HG03025 (cell line): ENCODE measurements at regions not wholly inside any gene's neighbourhood (a gene's known extent, or its start where the extent isn't known, plus 50 kb on each side); places are given as distances from the start of the nearest gene placed in this dataset.

Source experiments
- ATAC-seq: cut with Tn5 transposase; IDR thresholded peaks from one replicate; pipeline ENCODE4 v1.9.1; 2021; ENCODE audit warnings: mild to moderate bottlenecking, moderate library complexity; ENCODE audit not compliant: unreplicated experiment, low FRiP score

DNA sequence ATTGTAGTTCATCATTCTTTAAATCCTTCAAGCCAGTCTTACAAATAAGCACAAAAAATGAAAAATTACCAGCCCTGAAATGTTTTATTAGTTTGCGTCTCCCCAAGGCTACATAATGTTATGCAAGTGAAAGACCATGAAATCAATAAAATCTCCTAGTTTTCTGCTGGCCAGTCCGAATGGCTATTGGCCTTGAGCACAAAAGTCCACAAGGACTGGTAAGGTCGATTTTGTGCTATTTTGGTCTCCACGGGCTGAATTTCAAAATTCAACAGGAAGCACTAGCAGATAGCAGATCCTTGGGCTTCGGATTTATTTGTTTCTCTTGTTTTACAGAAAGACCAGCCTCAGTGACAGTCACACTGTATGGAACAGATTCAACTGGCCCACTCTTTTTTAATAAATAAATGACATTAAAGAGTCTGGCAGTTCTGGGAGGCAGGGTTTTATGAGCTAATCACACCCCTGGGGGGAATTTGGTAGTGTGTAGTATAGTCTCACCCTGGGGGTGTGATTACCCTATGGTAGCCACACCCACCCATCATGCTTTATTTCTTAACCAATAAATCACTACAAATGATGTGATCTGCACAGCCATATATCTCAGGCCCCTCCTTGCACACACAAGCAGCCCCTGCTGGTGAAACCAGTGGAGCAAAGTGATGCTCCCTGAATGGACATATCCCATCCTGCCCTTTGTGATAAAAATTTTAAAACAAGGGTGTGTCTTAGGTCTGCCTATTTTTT, 51.1 kb upstream of the TMEM33 start:
- no peak for ATAC-seq

DNA sequence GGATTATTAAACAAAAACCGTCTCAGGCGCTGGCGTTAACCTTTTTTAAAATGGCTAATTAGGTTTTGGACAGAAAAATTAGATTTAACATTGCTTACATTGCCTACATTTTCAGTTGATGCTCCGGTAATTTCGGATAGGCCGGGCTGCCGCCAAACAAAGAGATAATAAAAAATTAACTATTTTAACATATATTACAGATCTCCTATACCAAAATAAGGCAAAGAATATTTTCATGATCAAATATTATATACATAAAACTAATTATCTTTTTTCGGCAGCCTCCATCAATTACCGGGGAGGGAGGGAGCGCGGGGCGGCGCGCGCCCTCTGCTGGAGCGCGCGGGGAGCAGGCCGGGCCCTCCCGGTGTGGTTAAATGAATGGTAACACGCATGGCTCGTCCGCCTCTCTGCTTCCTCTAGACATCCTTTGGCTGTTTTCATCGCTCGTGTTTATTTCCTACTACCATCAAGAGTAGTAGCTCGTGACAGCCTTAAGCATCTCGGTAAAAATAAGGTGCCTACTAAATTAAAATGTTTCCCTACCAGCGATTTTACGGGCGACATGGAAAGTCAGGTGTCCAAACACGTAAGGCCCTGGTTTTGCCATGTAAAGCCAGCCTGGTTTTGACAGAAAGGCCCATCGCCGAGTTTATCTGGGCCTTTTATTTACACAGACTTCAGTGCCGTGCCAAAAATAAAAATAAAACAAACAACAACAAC, 52.4 kb upstream of the TMEM33 start:
- peak; percentile 46 for ATAC-seq

DNA sequence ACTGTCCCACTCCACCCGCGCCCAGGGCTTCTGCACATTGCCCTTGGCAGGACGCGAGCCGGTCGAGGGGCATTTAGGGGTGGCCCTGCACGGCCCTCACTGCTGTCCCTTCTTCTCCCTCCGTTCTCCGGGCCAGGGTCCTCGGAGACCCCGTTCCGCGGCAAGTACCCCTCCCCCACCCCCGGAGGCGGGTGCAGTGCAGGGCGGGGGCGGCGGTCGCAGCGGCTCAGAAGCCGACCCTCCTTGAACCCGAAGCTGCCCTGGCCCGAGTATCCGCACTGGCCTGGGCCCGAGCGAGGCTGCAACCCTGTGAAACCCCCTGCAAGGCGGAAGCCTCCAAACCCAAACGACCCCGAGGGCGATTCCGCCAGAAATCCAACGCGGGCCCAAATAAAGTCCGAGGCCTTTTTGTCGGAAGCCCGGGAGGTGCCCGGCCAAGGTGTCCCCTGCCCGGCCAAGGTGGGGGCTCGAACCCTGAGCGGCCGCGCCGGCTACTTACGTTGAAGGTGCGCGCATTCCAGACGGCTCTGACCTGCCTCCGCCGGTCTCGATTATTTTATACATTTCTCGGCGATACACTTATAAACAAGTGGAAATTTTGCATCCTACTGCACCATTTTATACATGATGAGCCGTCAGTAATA, 53.1 kb upstream of the TMEM33 start:
- ATAC-seq, result no peak

DNA sequence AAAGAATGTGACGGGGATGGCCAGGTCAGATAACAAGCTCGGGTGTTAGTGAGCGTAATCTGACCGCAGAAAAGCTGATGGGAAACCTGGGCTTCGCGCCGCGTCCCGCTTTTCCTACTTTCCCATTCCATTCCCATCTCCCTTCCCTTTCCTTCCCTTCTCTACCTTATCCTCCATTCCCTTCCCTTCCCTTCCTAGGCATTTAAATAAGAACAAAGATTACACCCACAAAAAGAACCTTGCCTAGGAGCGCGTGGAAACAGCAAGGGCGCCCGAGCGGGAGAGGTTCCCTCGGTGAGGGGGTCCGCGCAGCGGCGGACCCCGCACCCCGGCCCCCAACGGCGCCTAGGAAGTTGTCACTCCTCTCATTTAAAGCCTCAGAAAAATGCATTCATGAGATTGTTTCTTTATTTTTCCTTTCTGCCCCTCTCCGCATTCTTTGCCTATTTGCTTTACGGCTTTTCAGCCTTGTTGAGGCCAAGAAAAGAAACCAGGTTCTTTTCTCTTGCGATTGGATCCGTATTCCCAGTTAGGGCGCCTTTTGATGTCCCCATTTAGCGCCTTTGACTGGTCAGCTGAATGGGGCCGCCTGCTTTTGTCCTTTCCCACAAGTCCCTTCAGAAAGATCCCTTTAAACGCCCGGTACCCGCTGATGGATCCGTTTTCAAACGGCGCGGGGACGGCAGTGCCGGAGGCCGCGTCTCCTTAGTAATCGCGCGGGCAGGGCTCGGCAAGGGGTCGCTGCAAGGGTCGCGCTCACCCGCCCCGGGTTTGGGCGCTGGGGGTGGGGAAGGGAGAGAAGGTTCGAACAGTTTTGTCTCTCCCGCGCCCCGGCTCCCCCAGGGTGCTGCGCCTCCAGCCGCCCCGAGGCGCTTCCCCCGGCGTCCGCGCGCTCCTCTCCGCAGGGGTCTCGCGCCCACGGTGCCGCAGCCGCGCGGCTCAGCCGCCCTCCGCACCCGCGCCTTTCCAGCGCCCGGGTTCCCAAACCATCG, 54.1 kb upstream of the TMEM33 start:
- ATAC-seq, result no peak

DNA sequence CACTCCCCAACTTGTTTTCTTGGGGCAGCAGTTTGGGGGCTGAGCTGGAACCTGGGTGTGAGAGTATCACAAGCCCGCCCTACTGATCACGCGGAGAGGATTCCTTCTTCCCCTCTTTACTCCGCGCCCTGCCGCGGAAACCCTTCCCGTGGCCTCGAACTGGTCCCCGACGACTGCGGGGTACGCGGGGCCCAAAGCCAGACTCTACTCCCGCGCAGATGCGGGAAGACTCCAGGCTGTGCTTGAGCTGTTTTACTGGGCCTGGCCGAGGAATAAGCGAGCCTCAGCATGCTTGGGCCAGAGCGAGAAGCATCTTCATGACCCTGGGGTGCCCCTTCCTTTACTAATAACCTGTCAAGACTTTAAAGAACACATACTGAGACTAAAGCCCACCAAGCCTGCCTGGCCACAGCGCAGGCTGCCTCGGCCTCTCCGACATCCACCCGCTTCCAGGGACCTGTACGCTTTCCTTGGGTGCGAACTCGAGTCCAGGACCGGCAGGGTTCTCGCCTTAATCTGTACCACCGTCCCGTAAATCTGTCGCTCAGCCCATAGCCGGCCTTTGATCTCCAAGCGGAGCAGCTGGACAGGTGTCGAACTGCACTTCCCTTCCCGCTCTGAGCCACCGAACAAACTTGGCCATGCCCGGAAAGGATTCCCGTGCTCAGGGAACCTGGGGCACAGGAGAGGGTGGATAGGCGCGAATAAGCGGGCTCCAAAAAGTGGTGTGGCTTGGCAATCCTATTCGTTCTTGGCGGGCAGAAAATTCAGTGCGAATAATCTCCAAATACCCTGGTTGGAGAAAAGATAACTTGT, 55.0 kb upstream of the TMEM33 start:
- no peak for ATAC-seq

DNA sequence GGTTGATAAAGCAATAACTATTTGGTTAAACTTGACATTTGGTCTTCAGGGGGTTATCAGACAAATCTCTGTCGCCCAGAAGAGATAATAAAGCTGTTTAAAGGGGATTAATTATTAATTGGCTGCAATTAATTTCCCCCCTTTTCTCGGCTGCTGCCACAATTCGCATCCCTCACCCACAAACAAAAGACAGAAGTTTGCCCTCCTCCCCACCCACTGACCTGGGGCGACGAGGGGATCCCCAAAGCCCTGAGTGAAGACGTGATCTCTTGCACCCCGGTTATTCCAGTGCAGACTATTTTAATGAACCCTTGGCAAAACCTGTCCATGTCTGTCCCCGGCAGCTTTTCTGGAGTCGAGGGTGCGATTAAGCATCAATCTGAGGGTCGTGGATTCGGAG, 55.7 kb upstream of the TMEM33 start:
- ATAC-seq, result no peak

DNA sequence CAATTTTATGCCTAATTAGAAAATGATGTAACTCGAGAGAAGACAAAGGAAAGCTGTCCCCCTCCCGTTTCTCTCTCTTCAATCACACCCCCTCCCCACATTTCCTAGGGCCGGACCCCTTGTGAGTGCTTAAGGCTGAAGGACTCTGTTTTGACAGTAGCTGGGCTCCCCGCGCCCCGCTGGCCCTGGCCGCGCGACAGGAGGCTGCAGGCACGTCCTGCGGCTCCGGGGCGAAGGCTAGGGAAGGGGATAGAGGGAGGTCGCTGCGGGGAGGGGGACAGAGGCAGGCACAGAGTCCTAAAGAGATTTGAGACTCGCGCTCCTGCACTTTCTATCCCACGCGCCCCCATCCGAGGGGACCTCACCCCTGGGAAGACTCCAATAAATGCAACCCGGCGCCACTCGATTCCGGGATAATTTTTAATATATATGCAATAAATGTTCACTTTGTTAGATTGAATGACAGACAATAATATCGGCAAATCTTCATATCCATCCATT, 56.2 kb upstream of the TMEM33 start:
- no peak for ATAC-seq

DNA sequence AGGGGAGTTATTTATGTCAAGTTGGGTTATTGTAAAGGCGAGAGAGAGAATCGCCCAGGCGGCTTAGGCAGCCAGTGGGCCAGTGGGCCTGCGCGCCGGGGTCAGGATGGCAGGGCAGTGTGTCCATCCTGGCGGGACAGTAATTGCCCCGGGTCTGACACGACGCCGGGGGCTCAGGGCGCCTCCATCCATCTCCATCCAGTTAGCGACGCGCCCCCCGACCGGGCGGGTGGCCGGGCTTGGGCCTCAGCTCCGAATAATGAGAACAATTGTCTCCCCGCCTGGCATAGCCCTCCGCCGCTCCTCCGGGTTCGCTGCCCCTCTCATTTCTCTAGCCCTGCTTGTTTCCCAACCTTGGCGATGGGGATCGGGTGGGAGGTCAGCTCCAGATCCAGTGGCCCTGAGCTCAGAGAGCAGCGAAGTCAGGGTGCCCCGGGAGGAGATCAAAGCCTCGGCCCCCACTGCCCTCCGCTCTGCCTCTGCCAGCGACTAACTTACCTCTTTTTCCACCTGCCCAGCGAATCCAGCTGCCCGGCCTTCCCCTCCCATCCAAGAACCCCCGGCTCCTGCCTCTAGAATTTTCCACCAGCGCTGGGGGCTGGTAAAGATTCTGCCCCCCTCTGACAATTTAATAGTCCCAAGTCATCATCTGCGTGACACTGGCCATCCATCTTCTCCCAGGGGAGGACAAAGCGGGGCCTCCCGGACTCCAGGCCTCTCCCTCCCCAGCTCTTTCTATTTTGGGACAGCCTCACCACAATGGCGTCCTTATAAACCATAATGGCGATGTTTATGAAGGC, 56.9 kb upstream of the TMEM33 start:
- no peak for ATAC-seq

DNA sequence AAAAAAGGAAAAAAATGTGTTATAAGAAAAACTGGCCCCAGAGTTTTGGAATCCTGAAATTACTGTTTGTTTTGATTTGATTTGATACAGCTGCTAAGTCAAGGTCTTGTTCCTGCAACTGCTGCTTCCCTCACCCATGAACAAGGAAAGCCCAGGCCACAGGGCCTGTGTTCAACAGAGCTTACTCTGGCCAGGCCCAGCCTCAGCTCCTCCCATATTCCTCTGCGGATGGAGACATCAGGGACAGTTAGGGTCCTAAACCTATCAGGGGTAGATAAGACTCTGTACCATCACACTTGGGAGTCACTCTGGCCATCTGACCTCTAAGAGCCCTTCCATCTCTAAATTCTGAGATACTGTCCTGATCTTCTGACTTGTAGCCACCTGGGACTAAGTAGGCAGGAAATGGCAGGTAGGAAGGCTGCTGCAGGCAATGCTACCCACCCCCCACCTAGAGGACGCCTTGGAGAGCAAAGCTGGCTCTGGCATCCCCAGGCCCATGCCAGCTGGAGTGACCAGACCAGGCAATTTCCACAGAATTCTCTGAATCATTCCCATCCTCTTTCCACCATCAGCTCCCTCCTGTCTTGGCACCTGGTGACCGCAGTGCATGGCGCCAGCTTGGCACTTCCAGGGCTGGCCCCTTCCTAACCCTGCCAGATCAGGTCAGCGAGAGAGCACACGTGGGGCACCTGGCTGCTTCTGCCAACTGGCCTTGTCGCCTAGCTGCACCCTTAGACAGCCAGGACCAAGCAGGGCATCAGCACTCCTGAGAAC, 58.0 kb upstream of the TMEM33 start:
- no peak for ATAC-seq

DNA sequence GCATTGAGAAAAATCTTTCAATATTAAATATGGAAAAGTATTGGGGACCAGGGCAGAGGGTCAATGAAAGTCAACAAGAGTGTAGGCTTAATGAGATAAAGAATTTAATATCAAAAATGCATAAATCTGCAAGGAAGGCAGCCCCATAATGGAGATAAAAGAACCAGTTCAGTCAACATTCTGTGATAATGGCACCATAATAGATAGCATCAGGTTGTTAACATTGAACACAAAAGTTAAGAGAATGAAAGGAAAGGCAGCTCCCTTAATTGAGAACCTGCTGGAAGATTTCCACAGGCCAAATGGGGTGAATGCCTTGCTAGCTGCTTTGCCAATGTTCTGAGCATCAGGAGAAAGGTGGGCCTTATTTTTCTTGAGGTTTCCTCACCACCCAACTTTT, 60.4 kb upstream of the TMEM33 start:
- ATAC-seq, result no peak

DNA sequence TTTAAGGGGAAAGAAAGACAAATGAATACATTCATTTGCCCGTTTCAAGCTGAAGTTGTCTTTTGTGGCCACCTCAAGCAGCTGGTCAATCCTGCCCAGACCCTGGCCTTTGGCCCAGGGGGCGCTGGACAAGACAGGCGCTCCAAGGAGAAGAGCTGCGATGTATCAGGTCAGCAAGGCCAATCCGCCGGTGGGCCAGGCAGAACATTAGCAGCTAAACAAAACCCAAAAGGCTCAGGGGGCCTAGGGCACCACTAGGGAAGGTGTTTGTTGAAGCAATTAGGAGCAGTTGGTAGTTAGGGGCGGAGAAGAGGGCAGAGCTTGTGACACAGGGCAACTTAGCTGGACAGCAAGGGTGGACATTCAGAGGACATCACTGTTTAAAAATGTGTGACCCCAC, 60.8 kb upstream of the TMEM33 start:
- ATAC-seq, result no peak

DNA sequence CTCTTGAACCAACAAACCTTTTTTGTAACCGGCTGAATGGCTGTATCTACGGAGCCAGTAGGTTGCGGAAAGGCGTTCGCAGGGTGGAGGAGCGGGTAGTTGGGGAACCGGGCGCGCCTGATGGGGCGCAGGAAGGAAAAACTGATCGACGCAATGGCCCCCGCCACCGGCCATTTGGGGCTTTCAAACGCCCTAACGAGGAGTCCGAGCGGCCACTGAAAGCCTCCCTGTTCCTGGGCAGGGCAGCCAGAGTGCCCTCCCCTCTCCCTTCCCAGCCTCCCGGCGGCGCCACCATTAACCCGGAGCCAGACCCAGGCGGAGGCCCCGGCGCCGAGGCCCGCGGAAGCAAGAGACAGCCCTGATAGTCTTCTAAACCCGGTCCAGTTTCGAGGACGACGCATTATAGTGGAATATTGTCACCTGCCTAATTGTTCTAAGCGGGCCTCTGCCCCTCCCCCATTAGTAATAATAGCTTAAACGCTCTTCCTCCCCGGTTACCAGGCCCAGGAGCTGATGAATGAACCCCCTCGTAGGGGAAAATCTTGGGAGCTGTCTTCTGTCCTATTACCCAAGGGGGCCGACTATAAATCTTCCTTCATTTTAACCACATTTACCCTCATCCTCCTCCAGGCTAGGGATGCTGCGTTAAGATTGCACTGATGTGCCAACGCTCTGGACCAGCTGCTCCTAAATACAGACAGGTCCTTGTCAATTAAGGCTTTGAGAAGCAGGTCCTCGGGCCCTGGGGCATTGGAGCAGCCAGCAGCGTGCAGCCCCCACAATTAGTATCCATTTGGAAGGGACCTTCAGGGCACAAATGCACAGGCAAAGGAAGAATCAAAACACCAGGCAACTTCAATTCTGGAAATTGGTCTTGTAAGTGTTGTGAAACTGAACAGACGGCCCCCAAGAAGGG, 61.6 kb upstream of the TMEM33 start:
- no peak for ATAC-seq

DNA sequence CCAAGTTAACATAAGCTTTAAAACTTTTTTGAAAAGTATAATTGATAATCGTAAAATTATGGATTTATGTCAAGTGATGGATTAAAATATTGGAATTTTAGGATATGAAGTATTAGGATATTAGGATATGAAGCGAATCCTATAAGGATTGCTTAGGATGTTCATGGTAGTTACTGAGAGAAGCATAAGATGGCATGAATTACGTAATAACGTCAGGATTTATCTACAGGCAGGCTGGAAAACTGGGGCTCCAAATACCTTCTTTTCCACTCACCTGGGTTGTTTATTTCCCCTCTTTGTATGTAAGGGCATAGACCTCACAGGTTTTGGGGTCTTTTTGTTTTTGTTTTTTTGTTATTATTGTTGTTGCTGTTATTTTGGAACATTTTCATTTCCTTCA, 65.2 kb upstream of the TMEM33 start:
- ATAC-seq, result no peak

DNA sequence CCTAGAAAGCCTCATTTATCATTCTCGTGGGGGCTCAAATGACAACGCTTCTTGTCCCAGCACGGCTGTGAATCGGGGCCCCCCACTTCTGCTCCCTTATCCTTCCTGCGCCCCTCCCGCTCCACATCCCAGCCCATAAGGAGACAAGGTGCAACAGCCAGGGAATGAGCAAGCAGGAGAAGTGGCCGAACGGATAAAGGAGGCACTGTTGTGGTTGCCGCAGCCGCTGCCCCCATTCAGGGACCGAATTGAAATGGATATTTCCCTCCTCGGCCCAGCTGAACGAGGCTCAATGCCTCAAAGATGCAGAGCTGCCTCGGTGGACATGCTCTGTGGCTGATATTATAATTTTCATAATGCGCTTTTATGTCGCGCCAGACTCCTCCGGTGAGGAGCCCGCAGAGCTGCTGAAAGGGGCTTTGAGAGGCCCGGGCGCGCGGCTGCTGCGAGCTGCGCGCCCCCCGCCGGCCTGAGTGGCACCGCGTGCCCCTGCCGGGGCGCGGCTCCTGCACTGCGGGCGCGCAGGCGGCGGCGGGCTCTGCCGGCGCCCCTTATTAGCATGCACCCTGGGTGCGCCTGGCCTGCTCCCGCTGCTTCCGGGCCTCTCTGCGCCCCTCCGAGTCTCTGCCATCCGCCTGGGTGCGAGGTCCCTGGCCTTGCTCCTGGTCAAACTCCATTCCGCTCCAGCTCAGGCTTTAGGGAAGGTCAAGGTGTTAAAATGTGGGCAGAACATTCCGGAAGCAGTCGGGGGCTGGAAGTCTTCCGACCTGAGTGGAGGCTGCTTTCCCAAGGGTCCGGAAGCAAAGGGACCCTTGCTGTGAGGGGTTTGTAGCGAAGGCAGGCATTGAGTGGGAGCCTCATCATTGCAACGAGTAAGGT, 68.2 kb upstream of the TMEM33 start:
- no peak for ATAC-seq

DNA sequence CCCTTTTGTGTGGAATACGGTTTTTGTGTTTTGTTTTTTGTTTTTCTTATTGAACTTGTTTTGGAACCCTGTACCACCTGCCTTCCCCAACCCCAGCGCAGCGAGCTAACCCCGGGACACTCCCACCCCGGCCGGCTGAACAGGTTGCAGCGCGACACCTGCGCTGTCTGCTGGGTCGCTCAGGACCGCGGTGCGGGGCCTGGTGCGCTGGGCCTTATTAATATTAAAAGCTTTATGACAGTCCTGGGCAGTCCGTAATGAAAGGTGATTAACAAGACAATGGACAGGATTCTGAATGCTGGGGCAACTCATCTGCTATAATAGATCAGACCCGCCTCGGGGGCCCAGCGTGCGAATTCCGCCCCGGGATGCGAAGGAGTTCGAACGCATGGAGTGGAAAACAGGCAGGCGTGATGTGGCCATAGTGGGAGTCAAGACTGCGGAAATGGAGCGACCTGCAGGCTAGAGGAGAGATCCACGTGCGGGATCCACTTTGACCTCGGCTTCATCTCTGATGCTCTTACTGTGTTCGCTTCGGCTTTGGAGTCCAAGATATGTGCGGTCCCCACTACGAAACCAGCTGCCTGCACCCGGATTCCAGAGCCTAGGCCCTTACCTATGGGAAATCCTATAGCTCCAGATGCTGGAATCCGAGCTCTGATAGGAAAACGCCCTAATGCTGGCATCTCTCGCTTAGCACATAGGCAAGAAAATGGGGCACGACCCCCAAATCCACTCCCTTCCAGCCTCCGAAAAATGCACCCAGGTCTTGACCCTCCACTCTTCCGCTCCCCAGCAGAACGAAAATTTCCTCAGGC, 69.0 kb upstream of the TMEM33 start:
- ATAC-seq, result no peak
